OCI-LY1 (cell line): ENCODE measurements at regions not wholly inside any gene's neighbourhood (a gene's known extent, or its start where the extent isn't known, plus 50 kb on each side); places are given as distances from the start of the nearest gene placed in this dataset.

Experiments used
- CTCF ChIP-seq: fragments of 200-600 bp; sonication (generic), shearing (Covaris generic); IDR thresholded peaks from 2 replicates; pipeline ENCODE4 v1.5.1; 2017; ENCODE audit warnings: mild to moderate bottlenecking, antibody characterized with exemption, low read length, moderate library complexity, mixed read lengths
- EZH2 ChIP-seq: fragments of 200-600 bp; sonication (generic), shearing (Covaris generic); IDR thresholded peaks from 2 replicates; pipeline ENCODE4 v1.8.0; 2017; ENCODE audit warnings: borderline replicate concordance, mixed run types, mild to moderate bottlenecking, antibody characterized with exemption, low read length, moderate library complexity, mixed read lengths

- TF ChIP-seq EZH2, result no peak
- TF ChIP-seq CTCF, result no peak
Measured at GRCh38 chr1:164325786-164326185, 233.2 kb upstream of the PBX1 start.
